Activated CD8-positive, alpha-beta memory T cell treated with anti-CD3 and anti-CD28 coated beads, Interleukin-2, amount 50 U/mL, for 1 hour (primary cell): ENCODE measurements at regions not wholly inside any gene's neighbourhood (a gene's known extent, or its start where the extent isn't known, plus 50 kb on each side); places are given as distances from the start of the nearest gene placed in this dataset.

Experiments used
- DNase-seq: peaks from one replicate; pipeline ENCODE4 v3.0.0-alpha.2; 2020; ENCODE audit errors: extremely low read depth

GRCh38 chr14:98288825-98289224, 983.2 kb downstream of the BCL11B start:
- DNase-seq = no peak

DNA sequence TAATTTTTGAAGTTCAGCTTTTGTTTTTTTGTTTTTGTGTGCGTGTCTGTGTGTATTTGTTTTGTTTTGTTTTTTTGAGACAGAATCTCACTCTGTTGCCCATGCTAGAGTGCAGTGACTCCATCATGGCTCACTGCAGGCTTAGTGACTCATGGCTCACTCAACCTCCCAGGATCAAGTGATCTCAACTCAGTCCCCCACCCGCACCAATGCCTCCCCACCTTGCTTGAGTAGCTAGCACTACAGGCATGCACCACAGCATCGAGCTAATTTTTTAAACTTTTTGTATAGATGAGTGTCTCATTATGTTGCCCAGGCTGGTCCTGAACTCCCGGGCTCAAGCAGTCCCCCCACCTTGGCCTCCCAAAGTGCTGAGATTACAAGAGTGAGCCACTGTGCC, 981.4 kb downstream of the BCL11B start:
- no peak for DNase-seq

- DNase-seq = no peak
These were observed 979.8 kb downstream of the BCL11B start for GRCh38 chr14:98292191-98292590.

GRCh38 chr14:98293576-98293975, 978.4 kb downstream of the BCL11B start:
- no peak for DNase-seq

DNA sequence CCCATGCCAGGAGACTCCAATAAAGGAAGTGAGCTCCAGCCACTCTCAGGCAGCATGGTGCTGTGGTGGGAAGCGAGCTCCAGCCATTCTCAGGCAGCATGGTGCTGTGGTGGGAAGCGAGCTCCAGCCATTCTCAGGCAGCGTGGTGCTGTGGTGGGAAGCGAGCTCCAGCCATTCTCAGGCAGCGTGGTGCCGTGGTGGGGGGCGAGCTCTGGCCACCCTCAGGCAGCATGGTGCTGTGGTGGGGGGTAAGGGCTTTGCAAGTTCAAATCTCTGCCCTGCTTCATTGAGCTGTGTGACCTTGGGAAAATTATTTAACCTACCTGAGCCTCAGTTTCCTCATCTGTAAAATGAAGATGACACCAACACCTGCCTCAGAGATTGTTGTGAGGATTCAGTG, 975.1 kb downstream of the BCL11B start:
- DNase-seq = no peak

- no peak for DNase-seq
These were observed 974.4 kb downstream of the BCL11B start for GRCh38 chr14:98297567-98297966.

GRCh38 chr14:98298481-98299244, 973.3 kb downstream of the BCL11B start:
- DNase-seq = no peak

DNA sequence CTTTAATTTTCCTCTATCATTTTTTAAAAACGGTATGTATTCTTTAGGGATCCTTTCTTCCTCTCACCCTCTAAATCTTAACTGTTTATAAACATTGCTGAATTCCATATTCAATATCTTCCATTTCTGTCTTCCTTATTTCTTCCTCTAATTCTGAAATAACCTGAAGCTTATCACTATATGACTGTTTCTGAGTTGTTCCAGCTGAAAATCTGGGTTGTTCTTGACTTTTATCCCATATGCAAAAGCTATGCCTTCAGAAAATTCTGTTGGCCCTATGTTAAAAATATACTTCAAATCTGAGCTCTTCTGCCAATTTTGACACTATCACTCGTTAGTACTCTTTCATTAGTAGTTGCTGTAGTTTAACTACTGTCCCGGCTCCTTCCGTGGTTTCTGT, 970.3 kb downstream of the BCL11B start:
- DNase-seq = no peak

DNA sequence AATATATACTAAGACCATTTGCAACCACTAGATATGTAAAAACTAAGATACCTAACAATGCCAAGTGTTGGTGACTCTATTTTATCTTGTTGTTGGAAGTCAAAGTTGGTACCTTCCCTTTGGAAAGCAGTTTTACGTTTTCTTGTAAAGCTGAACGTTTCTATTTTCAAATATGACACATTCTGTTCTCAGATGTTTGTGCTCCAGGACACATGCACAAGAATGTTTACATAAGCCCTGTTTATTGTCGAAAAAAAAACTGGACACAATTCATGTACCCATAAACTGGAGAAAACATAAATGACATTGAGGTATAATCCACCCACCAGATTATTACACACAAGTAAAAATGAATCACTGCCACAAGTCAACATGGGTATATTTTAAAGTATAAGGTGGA, 967.4 kb downstream of the BCL11B start:
- DNase-seq = no peak

GRCh38 chr14:98309591-98309990, 962.4 kb downstream of the BCL11B start:
- no peak for DNase-seq

GRCh38 chr14:98312006-98312405, 960.0 kb downstream of the BCL11B start:
- no peak for DNase-seq

- no peak for DNase-seq
These were observed 950.2 kb downstream of the BCL11B start for GRCh38 chr14:98321841-98322240.

GRCh38 chr14:98323836-98324235, 948.2 kb downstream of the BCL11B start:
- no peak for DNase-seq

DNA sequence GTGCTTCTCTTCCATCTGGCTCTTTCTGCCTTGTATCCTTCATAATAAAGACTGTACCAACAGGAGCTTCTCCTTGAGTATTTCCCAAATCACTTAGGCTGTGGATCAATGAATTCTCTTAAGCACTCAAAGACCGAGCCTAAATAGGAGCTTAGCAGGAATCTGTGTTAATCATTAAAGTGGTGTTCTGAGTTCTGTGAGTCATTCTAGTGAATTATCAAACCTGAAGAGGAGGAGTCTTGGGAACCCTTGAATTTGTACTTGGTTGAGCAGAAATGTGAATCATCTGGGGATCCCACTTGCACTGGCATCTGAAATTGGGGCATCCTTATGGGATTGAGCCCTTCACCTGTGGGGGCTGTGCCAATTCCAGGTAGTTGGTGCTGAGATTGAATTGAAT, 946.2 kb downstream of the BCL11B start:
- no peak for DNase-seq

DNA sequence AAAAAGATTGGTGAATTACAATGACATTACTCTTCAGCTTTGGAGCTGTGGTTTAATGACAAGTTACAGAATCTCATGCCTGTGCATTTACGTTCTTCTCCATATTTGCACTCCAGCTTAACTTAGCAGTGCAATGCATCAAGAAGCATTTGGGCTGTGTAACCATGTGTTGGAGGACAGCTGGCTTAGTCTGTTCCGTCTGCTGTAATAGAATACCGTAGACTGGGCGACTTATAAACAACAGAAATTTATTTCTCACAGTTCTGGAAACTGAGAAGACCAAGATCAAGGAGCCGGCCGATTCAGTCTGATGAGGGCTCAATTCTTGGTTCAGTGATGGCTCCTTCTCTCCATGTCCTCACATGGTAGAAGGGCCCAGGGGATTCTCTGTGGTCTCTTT, 943.5 kb downstream of the BCL11B start:
- no peak for DNase-seq

- no peak for DNase-seq
These were observed 937.8 kb downstream of the BCL11B start for GRCh38 chr14:98334186-98334585.

GRCh38 chr14:98341211-98341610, 930.8 kb downstream of the BCL11B start:
- DNase-seq = no peak

DNA sequence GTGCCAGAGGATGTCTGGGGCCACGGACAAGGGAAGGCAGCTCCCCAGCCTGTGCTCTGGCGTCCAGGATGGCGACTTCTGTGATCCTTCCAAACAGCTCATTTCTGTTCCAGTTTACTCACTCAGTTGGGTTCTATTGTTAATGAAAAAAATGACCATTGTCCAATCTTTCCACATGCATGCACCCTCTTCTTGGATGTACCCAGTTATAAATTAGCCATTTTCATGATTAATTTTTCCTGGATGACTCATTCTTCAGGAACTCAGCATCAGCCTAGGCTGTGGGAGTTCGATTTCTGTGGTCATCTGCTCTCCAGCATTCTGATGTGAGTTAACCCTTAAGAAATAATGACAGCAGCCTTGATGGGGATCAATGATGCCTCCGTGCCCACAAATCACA, 926.8 kb downstream of the BCL11B start:
- no peak for DNase-seq

GRCh38 chr14:98347686-98348085, 924.3 kb downstream of the BCL11B start:
- no peak for DNase-seq

DNA sequence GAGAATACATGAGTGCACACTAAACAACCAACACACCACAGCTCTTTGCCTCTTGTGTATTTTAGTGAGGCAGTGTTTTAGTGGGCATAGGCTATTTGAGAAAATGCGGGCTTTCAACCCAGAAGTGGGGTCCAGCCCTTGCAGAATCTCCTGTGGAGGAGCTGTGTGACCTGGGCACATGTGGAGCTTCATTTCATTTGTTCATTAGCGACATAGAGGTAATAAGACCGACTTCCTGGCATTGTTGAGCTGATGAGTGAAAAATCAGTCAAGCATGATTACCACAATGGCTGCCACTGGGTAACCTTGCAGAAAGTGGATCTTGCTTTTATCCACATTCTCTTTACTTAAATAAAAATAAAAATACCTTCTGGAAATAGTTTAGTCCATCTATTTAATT, 923.5 kb downstream of the BCL11B start:
- no peak for DNase-seq

- DNase-seq = no peak
These were observed 921.8 kb downstream of the BCL11B start for GRCh38 chr14:98350213-98350612.

DNA sequence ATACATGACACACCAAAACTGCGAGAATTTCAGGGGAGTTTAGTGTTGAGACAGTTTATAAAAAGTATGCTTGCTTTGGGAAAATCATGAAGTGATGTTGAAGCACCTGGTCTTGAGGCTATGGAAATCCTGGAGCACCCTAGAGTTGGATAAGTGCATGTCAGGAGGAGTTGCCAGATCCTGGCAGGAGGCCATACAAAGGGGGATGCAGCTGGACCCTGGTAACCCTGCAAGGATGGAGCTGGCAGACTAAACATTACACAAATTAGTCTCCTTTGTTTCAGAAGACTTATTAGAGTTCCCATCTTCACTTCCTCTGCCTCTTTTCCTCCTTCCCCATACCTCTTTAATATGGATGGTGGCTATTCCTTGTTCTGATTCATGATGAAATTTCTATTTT, 907.0 kb downstream of the BCL11B start:
- DNase-seq = no peak

GRCh38 chr14:98366429-98366828, 905.6 kb downstream of the BCL11B start:
- no peak for DNase-seq

GRCh38 chr14:98368221-98368620, 903.8 kb downstream of the BCL11B start:
- no peak for DNase-seq
